Sigmoid colon (tissue), 6 donors: ENCODE measurements at regions not wholly inside any gene's neighbourhood (a gene's known extent, or its start where the extent isn't known, plus 50 kb on each side); places are given as distances from the start of the nearest gene placed in this dataset.

Experiments
- DNase-seq: peaks from one replicate; pipeline ENCODE4 v3.0.0-alpha.2; 2019
- H3K27ac ChIP-seq, 4 donors: fragments of 200-600 bp; sonication (generic); one replicate each; pipeline ENCODE4 v1.5.1; 2016 to 2019; ENCODE audit warnings: mild to moderate bottlenecking in 1 of 4
- H3K27me3 ChIP-seq, 3 donors: fragments of 200-600 bp; sonication (generic); one replicate each; pipeline ENCODE4 v1.5.1; 2019; ENCODE audit warnings: mild to moderate bottlenecking in 1 of 3
- H3K36me3 ChIP-seq, 4 donors: fragments of 200-600 bp; sonication (generic); one replicate each; pipeline ENCODE4 v1.5.1; 2016 to 2019
- H3K4me1 ChIP-seq, 4 donors: fragments of 200-600 bp; sonication (generic); one replicate each; pipeline ENCODE4 v1.5.1; 2017 to 2019
- H3K4me3 ChIP-seq, 4 donors: fragments of 200-600 bp; sonication (generic); one replicate each; pipeline ENCODE4 v1.5.1; 2017 to 2019; ENCODE audit warnings: mild to moderate bottlenecking in 2 of 4, moderate library complexity in 1 of 4
- H3K9me3 ChIP-seq, 4 donors: fragments of 200-600 bp in 3 of 4; sonication (generic) in 3 of 4; one replicate each; pipeline versions ENCODE4 v1.5.1 to v1.6.1; 2013 to 2019
- EP300 ChIP-seq, 4 donors: sonication (generic); formaldehyde crosslinking; IDR thresholded peaks; one replicate each; pipeline ENCODE4 v1.6.1; 2017; ENCODE audit warnings: antibody characterized with exemption in 4 of 4
- POLR2A ChIP-seq, 2 donors: fragments of 450-650 bp; IDR thresholded peaks; one replicate each; pipeline ENCODE4 v1.6.1; 2016; ENCODE audit warnings: antibody characterized with exemption in 2 of 2, mild to moderate bottlenecking in 2 of 2, moderate library complexity in 2 of 2
- POLR2AphosphoS5 ChIP-seq, 4 donors: sonication (generic); formaldehyde crosslinking; IDR thresholded peaks; one replicate each; pipeline ENCODE4 v1.6.1; 2017; ENCODE audit warnings: antibody characterized with exemption in 4 of 4
- WGBS, 2 donors: extraction: QIAGEN DNeasy Blood & Tissue Kit; methylation state at CpG; one replicate each; pipeline ENCODE4 v1.1.7; 2013; 5-methylcytosine and 5-hydroxymethylcytosine counted together
- intact Hi-C: fragments of 100-400 bp; cut with DNase I; formaldehyde crosslinking; loops from one replicate; pipeline ENCODE4 v1.15.1; 2023
- TF ChIP-seq, protein P1 (sequence below), 4 experiments: fragments of 450-650 bp in 3 of 4; fragments of 200-600 bp in 1 of 4; IDR thresholded peaks; one replicate each; pipeline ENCODE4 v1.5.1; 2016 to 2019; ENCODE audit warnings: antibody characterized with exemption in 4 of 4, mild to moderate bottlenecking in 3 of 4, moderate library complexity in 2 of 4
- donor health status: healthy with polysubstance abuse.
- donor health status: healthy.

DNA sequence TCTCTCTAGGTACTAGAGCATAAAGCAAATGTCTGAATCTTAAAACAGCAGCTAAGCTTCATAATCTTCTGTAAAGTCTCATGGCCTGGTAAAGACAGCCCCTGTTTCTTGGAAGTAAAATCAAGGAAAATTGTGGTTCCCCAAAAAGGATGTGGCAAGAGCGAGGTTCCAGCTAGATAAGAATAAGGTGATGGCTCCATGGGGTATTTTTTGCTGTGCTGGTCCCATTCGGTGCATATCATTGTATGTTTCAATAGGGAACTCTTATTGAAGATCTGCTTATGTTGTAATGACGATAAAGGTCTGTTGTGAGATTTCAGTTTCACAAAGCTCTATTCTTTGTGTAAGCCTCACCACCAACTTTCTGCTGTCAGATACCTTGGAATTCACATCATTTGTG, 316.9 kb upstream of the NOCT start:
- no peak for DNase-seq
- Histone ChIP-seq H3K27me3 (no peaks in the 10 kb centered on the region), H3K4me3 (no peak overlapping the region), H3K27ac (no peak overlapping the region), H3K36me3 (no peaks in the 10 kb centered on the region), H3K9me3 (no peaks in the 10 kb centered on the region), H3K4me1 (peaks cover 0 to 24% (median 15%) of the 10 kb centered on the region in 4 donors)
- intact Hi-C loops: no loop called here
- no peak for TF ChIP-seq EP300 (IDR thresholded peaks at IDR 0.05)
- TF ChIP-seq POLR2AphosphoS5 (IDR thresholded peaks at IDR 0.05): no peak
- TF ChIP-seq POLR2A (IDR thresholded peaks at IDR 0.05): no peak
- WGBS, 2 donors: 65 to 89% methylated on average over 3 of the region's 3 CpGs

DNA sequence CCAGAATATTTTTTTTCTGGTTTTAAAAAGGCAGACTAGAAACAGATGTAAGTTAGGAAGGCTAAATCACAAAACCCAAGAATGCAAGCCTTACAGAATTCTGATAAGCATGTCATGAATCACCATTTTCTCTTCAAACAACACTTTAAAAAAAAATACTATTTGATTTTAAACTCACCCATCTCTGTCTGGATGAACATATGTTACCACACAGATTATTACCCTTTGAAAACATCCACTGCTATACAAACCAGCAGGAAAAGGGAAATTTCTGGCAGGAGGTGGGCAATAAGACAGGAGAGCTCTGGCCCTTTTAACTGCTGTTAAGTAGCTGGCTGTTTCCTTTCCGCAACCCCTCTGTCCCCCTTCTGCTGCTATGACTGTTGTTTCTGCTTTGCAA, 317.7 kb upstream of the NOCT start:
- 91 to 93% methylated on average over 1 of the region's 1 CpG for WGBS, 2 donors
- intact Hi-C loops: no loop called here

DNA sequence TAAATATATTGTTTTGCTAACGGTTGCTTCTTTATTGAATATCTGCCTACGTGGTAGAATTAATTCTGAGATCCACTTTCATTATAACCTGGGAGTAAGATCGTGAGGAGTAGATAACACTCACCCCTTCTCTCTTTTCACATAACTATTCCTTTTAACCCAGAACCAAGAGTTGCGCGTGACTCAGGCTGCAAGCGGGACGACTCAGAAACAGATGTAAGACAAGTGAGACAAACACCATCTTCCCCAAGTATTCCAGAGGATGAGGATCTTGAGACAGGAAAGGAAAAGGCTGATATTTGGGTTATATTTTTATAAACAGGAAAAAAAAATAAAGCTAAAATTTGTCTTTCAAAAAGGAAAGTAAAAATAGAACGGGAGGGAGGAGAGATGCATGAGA, 318.8 kb upstream of the NOCT start:
- Histone ChIP-seq H3K27ac (no peak overlapping the region), H3K9me3 (no peaks in the 10 kb centered on the region), H3K27me3 (no peaks in the 10 kb centered on the region), H3K36me3 (no peaks in the 10 kb centered on the region), H3K4me1 (peaks cover 0 to 16% (median 11%) of the 10 kb centered on the region in 4 donors), H3K4me3 (no peak overlapping the region)
- intact Hi-C loops: no loop called here
- DNase-seq: no peak
- TF ChIP-seq, protein P1, sequence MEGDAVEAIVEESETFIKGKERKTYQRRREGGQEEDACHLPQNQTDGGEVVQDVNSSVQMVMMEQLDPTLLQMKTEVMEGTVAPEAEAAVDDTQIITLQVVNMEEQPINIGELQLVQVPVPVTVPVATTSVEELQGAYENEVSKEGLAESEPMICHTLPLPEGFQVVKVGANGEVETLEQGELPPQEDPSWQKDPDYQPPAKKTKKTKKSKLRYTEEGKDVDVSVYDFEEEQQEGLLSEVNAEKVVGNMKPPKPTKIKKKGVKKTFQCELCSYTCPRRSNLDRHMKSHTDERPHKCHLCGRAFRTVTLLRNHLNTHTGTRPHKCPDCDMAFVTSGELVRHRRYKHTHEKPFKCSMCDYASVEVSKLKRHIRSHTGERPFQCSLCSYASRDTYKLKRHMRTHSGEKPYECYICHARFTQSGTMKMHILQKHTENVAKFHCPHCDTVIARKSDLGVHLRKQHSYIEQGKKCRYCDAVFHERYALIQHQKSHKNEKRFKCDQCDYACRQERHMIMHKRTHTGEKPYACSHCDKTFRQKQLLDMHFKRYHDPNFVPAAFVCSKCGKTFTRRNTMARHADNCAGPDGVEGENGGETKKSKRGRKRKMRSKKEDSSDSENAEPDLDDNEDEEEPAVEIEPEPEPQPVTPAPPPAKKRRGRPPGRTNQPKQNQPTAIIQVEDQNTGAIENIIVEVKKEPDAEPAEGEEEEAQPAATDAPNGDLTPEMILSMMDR (IDR thresholded peaks at IDR 0.05): no peak
- TF ChIP-seq POLR2AphosphoS5 (IDR thresholded peaks at IDR 0.05): no peak
- 78 to 82% methylated on average over 8 of the region's 8 CpGs for WGBS, 2 donors

More for the DNA sequence above, 317.7 kb upstream of the NOCT start:
- TF ChIP-seq POLR2A (IDR thresholded peaks at IDR 0.05) (no peak), POLR2AphosphoS5 (IDR thresholded peaks at IDR 0.05) (no peak), EP300 (IDR thresholded peaks at IDR 0.05) (no peak)
- TF ChIP-seq, protein P1 (IDR thresholded peaks at IDR 0.05): no peak
- no peak overlapping the region for H3K4me3 ChIP-seq
- no peaks in the 10 kb centered on the region for H3K9me3 ChIP-seq
- H3K27me3 ChIP-seq: no peaks in the 10 kb centered on the region
- no peak for DNase-seq
- no peak overlapping the region for H3K27ac ChIP-seq
- peaks cover 0 to 24% (median 19%) of the 10 kb centered on the region in 4 donors for H3K4me1 ChIP-seq
- H3K36me3 ChIP-seq: no peaks in the 10 kb centered on the region

DNA sequence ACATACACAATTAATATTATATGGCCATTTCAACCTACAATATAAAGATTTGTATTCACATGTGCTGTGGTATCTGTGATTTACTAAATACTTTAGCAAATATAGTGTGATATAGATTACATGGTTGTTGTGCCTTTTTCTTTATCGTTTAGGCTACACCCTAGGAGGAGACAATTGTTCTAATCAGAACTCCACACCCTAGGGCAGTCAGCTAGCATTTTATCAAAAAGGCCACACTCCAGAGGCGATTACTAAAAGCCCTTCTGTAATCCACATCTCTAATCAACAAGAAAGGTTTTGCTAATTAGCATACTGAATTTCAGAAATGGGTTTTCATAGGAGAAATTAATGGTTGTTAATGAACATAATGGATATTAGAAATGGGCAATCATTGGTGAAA, 319.5 kb upstream of the NOCT start:
- TF ChIP-seq, protein P1 (IDR thresholded peaks at IDR 0.05): no peak
- TF ChIP-seq EP300 (IDR thresholded peaks at IDR 0.05) (no peak), POLR2A (IDR thresholded peaks at IDR 0.05) (no peak), POLR2AphosphoS5 (IDR thresholded peaks at IDR 0.05) (no peak)
- Histone ChIP-seq H3K9me3 (no peaks in the 10 kb centered on the region), H3K27me3 (no peaks in the 10 kb centered on the region), H3K4me3 (no peak overlapping the region), H3K36me3 (no peaks in the 10 kb centered on the region), H3K27ac (no peak overlapping the region), H3K4me1 (peaks cover 0 to 10% (median 6%) of the 10 kb centered on the region in 4 donors)
- intact Hi-C loops: no loop called here
- DNase-seq: no peak
- WGBS, 2 donors: 58 to 82% methylated on average over 2 of the region's 2 CpGs

DNA sequence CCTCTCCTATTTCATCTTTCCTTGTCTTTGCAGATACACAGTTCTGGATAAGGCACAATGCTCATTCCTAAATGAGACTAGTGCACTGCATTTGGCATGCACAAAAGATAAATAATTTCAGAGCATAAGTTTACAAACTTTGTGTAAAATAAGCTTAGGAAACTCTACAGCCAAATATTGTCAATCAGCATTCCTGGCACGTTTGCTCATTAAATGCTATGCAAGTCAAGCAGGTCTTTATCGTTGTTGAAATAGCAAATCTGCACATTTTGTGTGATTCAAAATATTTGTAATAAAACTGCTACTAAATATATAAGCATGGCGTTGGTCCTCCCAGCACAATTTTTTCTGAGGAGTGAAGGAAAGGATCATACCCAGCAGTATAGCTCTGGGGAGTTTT, 322.1 kb upstream of the NOCT start:
- no peak for DNase-seq
- H3K4me3 ChIP-seq: no peak overlapping the region
- TF ChIP-seq EP300 (IDR thresholded peaks at IDR 0.05): no peak
- no peak for TF ChIP-seq POLR2A (IDR thresholded peaks at IDR 0.05)
- TF ChIP-seq, protein P1 (IDR thresholded peaks at IDR 0.05): no peak

More for the DNA sequence above, 322.1 kb upstream of the NOCT start:
- intact Hi-C loops: no loop called here
- Histone ChIP-seq H3K27me3 (no peaks in the 10 kb centered on the region), H3K36me3 (no peaks in the 10 kb centered on the region), H3K4me1 (peaks cover 0 to 10% (median 6%) of the 10 kb centered on the region in 4 donors), H3K27ac (no peak overlapping the region), H3K9me3 (no peaks in the 10 kb centered on the region)
- WGBS, 2 donors: 51 to 57% methylated on average over 3 of the region's 3 CpGs
